ENCODE measurements at regions not wholly inside any gene's neighbourhood (a gene's known extent, or its start where the extent isn't known, plus 50 kb on each side); places are given as distances from the start of the nearest gene placed in this dataset.
"Not testable (repeated sequence)": the region's sequence is repeated elsewhere in the genome, so short reads cannot be mapped to it uniquely, and the experiment has no call there.

DNA sequence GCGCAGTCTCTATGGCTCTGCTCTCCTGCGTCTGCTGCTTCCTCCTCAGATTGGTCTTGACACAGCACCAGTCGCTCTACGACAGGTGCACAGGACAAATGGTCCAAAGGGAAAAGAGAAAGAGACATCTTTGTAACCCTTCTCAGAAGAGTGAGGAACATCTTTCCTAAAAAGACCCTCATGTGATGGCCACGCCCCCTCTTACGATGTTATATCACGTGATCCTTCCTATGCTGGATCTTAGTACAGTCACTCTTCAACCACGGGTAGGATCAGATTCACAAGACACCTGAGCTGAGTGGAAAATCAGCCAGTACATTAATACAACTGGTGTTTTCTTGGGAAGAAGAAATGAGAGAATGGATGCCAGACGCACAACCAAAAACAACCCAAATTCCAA, 262.2 kb upstream of the CELF2 start:
- Histone ChIP-seq H3K9me3 (ENCODE audit: control insufficient read depth in 4 of 4, low read length in 3 of 4) (no peaks in the 10 kb centered on the region), H3K4me1 (ENCODE audit: control insufficient read depth in 4 of 4, insufficient read depth in 4 of 4, low read length in 3 of 4) (no peaks in the 10 kb centered on the region), H3K4me3 (ENCODE audit: low read depth in 1 of 3, low read length in 3 of 3) (no peak overlapping the region), H3K27ac (ENCODE audit: low read depth in 1 of 2, low read length in 2 of 2) (no peak overlapping the region), H3K36me3 (ENCODE audit: control insufficient read depth in 4 of 4, insufficient read depth in 3 of 4, low read depth in 1 of 4, low read length in 3 of 4) (no peaks in the 10 kb centered on the region), H3K9ac (ENCODE audit: low read depth in 1 of 2, low read length in 2 of 2) (no peak overlapping the region), H3K27me3 (ENCODE audit: control insufficient read depth in 4 of 4, insufficient read depth in 4 of 4, low read length in 3 of 4) (no peaks in the 10 kb centered on the region)
- 86% methylated on average over 9 of the region's 9 CpGs for WGBS
- DNase-seq (ENCODE audit: low spot score) = no peak
- no peak for TF ChIP-seq JUND (IDR thresholded peaks at IDR 0.05)
- TF ChIP-seq SP1 (IDR thresholded peaks at IDR 0.05) = no peak

DNA sequence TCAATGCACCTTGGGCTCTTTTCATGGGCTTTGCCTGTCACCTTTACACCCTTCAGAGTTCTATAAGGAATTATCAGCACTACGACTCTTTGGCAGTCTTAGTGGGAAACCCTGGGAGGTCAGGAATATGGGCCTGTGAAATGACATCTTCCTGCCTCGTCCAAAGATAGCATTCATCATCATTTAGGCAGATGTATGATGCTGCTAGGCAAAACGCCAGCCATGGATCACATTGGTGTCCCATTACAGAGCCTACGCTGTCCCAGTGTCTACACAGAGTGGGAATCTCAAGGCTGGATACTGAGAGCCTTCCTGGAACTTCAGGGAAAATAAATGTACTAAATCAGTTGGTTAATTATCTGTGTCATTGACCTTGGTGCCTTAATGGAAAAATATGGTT, 259.4 kb upstream of the CELF2 start:
- Histone ChIP-seq H3K4me1 (ENCODE audit: control insufficient read depth in 4 of 4, insufficient read depth in 4 of 4, low read length in 3 of 4) (no peaks in the 10 kb centered on the region), H3K9me3 (ENCODE audit: control insufficient read depth in 4 of 4, low read length in 3 of 4) (no peaks in the 10 kb centered on the region), H3K4me3 (ENCODE audit: low read depth in 1 of 3, low read length in 3 of 3) (no peak overlapping the region), H3K27me3 (ENCODE audit: control insufficient read depth in 4 of 4, insufficient read depth in 4 of 4, low read length in 3 of 4) (no peaks in the 10 kb centered on the region), H3K9ac (ENCODE audit: low read depth in 1 of 2, low read length in 2 of 2) (no peak overlapping the region), H3K27ac (ENCODE audit: low read depth in 1 of 2, low read length in 2 of 2) (no peak overlapping the region), H3K36me3 (ENCODE audit: control insufficient read depth in 4 of 4, insufficient read depth in 3 of 4, low read depth in 1 of 4, low read length in 3 of 4) (no peaks in the 10 kb centered on the region)
- no peak for DNase-seq (ENCODE audit: low spot score)
- no peak for TF ChIP-seq TAF1 (conservative IDR thresholded peaks at IDR 0.05)
- no peak for TF ChIP-seq RAD21 (IDR thresholded peaks at IDR 0.05)
- WGBS = 54% methylated on average over 4 of the region's 4 CpGs

DNA sequence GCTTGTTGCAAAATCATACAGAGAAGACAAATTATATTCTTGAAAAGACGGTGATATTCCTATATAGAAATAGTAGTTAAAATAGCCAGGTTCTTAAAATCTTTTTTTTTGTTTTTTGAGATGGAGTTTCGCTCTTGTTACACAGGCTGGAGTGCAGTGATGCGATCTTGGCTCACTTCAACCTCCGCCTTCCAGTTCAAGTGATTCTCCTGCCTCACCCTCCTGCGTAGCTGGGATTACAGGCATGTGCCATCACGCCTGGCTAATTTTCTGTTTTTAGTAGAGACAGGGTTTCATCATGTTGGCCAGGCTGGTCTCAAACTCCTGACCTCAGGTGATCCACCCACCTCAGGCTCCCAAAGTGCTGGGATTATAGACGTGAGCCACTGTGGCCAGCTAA, 257.9 kb upstream of the CELF2 start:
- not testable (repeated sequence) for H3K27ac ChIP-seq (ENCODE audit: low read depth in 1 of 2, low read length in 2 of 2); H3K4me3 ChIP-seq (ENCODE audit: low read depth in 1 of 3, low read length in 3 of 3); H3K27me3 ChIP-seq (ENCODE audit: control insufficient read depth in 4 of 4, insufficient read depth in 4 of 4, low read length in 3 of 4); H3K9me3 ChIP-seq (ENCODE audit: control insufficient read depth in 4 of 4, low read length in 3 of 4); H3K36me3 ChIP-seq (ENCODE audit: control insufficient read depth in 4 of 4, insufficient read depth in 3 of 4, low read depth in 1 of 4, low read length in 3 of 4); DNase-seq (ENCODE audit: low spot score); H3K4me1 ChIP-seq (ENCODE audit: control insufficient read depth in 4 of 4, insufficient read depth in 4 of 4, low read length in 3 of 4); H3K9ac ChIP-seq (ENCODE audit: low read depth in 1 of 2, low read length in 2 of 2)
- 81% methylated on average over 7 of the region's 7 CpGs for WGBS

DNA sequence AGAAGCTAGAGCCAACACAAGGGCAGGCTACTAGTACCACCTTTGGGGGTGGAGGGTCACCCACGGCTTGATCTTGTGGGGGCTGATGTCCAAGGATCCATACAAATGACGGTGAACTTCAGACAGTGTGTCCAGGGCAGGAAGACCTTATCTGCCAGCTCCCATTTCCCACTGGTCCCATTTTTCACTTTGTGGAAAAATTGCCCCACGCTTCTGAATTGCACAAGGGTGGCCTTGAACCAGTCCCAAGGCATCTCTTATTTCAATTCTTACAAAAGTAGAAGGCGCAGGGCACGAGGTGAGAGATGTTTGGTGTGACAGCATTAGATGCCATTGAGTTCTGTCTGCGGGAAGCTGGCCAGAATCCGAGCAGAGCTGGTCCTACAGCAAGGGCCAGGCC, 252.7 kb upstream of the CELF2 start:
- Histone ChIP-seq H3K9ac (ENCODE audit: low read depth in 1 of 2, low read length in 2 of 2) (no peak overlapping the region), H3K4me3 (ENCODE audit: low read depth in 1 of 3, low read length in 3 of 3) (no peak overlapping the region), H3K9me3 (ENCODE audit: control insufficient read depth in 4 of 4, low read length in 3 of 4) (no peaks in the 10 kb centered on the region), H3K36me3 (ENCODE audit: control insufficient read depth in 4 of 4, insufficient read depth in 3 of 4, low read depth in 1 of 4, low read length in 3 of 4) (no peaks in the 10 kb centered on the region), H3K4me1 (ENCODE audit: control insufficient read depth in 4 of 4, insufficient read depth in 4 of 4, low read length in 3 of 4) (no peaks in the 10 kb centered on the region), H3K27ac (ENCODE audit: low read depth in 1 of 2, low read length in 2 of 2) (no peak overlapping the region), H3K27me3 (ENCODE audit: control insufficient read depth in 4 of 4, insufficient read depth in 4 of 4, low read length in 3 of 4) (no peaks in the 10 kb centered on the region)
- no peak for DNase-seq (ENCODE audit: low spot score)
- TF ChIP-seq YY1 (IDR thresholded peaks at IDR 0.05) (no peak), RXRA (IDR thresholded peaks at IDR 0.05) (no peak), RAD21 (IDR thresholded peaks at IDR 0.05) (no peak), HNF4G (IDR thresholded peaks at IDR 0.05) (no peak)
- TF ChIP-seq, protein P1, sequence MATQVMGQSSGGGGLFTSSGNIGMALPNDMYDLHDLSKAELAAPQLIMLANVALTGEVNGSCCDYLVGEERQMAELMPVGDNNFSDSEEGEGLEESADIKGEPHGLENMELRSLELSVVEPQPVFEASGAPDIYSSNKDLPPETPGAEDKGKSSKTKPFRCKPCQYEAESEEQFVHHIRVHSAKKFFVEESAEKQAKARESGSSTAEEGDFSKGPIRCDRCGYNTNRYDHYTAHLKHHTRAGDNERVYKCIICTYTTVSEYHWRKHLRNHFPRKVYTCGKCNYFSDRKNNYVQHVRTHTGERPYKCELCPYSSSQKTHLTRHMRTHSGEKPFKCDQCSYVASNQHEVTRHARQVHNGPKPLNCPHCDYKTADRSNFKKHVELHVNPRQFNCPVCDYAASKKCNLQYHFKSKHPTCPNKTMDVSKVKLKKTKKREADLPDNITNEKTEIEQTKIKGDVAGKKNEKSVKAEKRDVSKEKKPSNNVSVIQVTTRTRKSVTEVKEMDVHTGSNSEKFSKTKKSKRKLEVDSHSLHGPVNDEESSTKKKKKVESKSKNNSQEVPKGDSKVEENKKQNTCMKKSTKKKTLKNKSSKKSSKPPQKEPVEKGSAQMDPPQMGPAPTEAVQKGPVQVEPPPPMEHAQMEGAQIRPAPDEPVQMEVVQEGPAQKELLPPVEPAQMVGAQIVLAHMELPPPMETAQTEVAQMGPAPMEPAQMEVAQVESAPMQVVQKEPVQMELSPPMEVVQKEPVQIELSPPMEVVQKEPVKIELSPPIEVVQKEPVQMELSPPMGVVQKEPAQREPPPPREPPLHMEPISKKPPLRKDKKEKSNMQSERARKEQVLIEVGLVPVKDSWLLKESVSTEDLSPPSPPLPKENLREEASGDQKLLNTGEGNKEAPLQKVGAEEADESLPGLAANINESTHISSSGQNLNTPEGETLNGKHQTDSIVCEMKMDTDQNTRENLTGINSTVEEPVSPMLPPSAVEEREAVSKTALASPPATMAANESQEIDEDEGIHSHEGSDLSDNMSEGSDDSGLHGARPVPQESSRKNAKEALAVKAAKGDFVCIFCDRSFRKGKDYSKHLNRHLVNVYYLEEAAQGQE (IDR thresholded peaks at IDR 0.05) = no peak
- TF ChIP-seq, protein P2, sequence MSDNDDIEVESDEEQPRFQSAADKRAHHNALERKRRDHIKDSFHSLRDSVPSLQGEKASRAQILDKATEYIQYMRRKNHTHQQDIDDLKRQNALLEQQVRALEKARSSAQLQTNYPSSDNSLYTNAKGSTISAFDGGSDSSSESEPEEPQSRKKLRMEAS (IDR thresholded peaks at IDR 0.05) = no peak
- TF ChIP-seq, protein P3, sequence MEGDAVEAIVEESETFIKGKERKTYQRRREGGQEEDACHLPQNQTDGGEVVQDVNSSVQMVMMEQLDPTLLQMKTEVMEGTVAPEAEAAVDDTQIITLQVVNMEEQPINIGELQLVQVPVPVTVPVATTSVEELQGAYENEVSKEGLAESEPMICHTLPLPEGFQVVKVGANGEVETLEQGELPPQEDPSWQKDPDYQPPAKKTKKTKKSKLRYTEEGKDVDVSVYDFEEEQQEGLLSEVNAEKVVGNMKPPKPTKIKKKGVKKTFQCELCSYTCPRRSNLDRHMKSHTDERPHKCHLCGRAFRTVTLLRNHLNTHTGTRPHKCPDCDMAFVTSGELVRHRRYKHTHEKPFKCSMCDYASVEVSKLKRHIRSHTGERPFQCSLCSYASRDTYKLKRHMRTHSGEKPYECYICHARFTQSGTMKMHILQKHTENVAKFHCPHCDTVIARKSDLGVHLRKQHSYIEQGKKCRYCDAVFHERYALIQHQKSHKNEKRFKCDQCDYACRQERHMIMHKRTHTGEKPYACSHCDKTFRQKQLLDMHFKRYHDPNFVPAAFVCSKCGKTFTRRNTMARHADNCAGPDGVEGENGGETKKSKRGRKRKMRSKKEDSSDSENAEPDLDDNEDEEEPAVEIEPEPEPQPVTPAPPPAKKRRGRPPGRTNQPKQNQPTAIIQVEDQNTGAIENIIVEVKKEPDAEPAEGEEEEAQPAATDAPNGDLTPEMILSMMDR (IDR thresholded peaks at IDR 0.05; ENCODE audit: low read depth, low read length, missing input control) = no peak
- WGBS = 76% methylated on average over 7 of the region's 7 CpGs
